ENCODE measurements at regions not wholly inside any gene's neighbourhood (a gene's known extent, or its start where the extent isn't known, plus 50 kb on each side); places are given as distances from the start of the nearest gene placed in this dataset.
"Not testable (repeated sequence)": the region's sequence is repeated elsewhere in the genome, so short reads cannot be mapped to it uniquely, and the experiment has no call there.

GRCh38 chr14:106233191-106233590 lies 706.8 kb downstream of the TMEM121 start:
- DNase-seq = not testable (repeated sequence)

DNA sequence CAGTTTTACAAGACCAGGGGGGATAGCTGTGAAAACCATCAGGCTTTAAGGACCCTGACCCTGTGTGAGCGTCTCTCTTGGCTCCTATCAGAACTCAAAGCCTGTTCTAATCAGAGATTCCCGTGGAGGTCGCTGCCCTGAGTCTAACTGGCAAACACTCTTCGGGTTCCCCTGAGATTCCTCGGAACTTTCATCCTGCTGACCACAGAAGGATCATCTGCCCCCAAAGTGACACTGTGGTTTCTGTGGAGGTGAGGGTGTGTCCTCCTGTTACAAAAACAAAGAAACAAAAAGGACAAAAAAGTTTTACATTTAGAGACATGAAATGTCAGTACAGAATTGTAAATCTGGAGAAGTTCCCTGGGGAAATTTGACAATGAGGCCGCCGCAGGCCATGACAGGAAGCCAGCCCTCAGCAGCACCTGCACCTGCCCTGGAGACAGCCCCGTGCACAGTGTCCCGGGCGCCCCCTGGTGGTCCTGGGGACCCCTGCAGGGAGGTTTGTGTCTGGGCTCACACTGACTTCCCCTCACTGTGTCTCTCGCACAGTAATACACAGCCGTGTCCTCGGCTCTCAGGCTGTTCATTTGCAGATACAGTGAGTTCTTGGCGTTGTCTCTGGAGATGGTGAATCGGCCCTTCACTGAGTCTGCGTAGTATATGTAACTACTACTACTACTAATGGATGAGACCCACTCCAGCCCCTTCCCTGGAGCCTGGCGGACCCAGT lies 708.3 kb downstream of the TMEM121 start:
- DNase-seq = not testable (repeated sequence)

- DNase-seq = no peak
These were observed 709.2 kb downstream of the TMEM121 start for GRCh38 chr14:106235356-106236159.

GRCh38 chr14:106248321-106249192 lies 722.2 kb downstream of the TMEM121 start:
- DNase-seq = no peak

- DNase-seq = not testable (repeated sequence)
These were observed 727.6 kb downstream of the TMEM121 start for GRCh38 chr14:106253995-106254394.

DNA sequence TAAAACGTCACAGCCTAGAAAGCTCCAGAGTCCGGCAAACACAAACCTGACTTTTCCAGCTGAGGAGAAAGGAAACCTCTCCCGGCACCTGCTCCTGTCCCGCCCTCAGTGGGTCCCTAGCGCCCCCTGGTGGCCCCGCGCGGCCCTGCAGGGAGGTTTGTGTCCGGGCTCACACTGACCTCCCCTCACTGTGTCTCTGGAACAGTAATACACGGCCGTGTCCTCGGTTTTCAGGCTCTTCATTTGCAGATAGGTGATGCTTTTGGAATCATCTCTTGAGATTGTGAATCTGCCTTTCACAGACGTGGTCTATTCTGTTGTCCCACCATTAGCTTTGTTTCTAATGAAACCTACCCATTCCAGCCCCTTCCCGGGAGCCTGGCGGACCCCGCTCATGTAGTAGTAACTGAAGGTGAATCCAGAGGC lies 731.2 kb downstream of the TMEM121 start:
- DNase-seq = peak; percentile 55

GRCh38 chr14:106268013-106268727 lies 741.8 kb downstream of the TMEM121 start:
- DNase-seq = no peak

- no peak for DNase-seq
These were observed 742.6 kb downstream of the TMEM121 start for GRCh38 chr14:106269029-106269428.

DNA sequence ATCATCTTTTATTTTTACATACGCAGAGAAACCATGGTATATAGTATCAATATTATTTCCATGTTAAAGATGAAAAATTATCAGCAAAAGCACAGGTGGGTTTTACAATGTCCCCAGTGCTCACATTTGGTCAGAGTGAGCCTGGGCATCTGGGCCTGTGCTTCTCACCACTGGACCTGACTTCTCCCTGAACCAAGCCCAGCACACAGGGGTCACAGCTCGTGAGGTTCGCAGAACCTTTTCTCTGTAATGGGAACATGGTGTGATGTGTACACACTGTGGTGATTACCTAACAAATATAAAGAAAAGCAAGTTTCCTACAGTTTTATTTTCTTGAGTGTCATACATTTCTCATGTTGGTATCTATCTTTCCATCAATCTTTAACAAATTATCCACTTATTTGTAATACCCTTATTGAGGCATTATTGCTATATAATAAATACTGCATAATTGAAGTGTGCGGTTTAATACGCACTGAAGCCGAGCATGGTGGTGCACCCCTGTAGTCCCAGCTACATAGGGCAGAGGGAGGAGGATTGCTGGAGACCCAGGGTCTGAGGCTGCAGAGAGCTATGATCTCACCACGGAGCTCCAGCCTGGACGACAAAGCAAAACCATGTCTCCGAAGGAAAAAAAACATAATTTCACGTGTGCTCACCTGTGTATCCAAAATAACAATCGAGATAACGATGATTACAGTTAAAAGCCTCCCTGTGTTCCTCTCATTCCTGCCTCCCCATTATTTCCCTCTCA lies 743.2 kb downstream of the TMEM121 start:
- DNase-seq = no peak

GRCh38 chr14:106270476-106271121 lies 744.2 kb downstream of the TMEM121 start:
- DNase-seq = not testable (repeated sequence)

GRCh38 chr14:106276326-106277267 lies 750.2 kb downstream of the TMEM121 start:
- DNase-seq = no peak

DNA sequence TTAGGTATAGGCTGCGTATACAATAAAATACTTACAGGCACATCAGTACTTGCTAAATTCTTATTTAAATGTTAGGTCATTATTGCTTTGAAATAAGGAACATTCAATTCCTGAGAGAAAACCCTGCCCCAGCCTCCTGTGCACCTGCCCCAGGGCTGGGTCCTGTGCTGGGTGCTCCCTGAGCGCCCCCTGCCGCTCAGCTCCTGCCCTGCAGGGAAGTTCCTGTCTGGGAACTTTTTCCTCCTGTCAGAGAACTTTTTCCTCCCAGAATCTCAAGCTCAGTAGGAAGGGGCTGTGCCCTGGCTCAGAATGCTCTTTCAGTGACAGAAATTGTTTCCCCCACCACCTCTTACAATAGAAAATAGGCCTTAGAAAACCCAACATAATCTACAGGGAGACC lies 751.1 kb downstream of the TMEM121 start:
- DNase-seq = no peak

GRCh38 chr14:106280876-106281275 lies 754.5 kb downstream of the TMEM121 start:
- DNase-seq = no peak

GRCh38 chr14:106286697-106287290 lies 760.4 kb downstream of the TMEM121 start:
- no peak for DNase-seq

DNA sequence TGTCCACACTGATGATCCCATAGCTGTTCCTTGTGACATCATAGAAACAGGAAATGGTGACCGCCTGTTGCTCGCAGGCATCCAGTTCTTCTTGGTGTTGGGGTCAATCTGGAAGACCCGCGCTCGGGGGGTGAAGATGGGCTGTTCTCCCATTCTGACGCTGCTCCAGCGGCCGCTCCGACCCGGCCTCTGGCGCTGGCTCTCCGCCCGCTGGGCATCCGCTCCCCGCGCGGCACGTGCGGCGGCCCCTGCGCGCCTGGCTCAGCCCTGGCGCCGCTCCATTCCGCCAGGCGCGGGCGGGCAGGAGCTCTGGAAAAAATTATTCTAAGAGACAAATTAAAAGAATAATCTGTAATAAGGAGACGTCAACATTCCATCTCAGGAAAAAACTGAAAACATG lies 761.1 kb downstream of the TMEM121 start:
- no peak for DNase-seq

DNA sequence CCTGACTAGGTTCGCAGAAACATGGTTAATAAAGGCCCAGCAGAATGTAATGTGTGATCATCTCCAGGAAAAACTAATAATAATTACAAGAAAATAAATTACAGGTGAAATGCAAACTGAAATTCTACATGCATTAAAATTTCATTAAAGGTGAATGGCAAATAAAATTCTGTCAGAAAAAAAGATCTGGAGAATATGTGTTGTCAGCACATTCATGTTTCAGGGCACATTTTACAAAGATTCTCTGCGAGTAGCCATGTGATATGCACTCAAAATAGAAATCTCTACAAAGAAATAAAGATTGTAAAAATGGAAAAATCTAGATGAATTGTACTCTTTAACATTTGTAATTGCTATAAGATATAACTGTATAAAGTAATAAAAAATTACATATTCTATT lies 765.2 kb downstream of the TMEM121 start:
- DNase-seq = no peak

GRCh38 chr14:106294324-106294723 lies 767.9 kb downstream of the TMEM121 start:
- no peak for DNase-seq

DNA sequence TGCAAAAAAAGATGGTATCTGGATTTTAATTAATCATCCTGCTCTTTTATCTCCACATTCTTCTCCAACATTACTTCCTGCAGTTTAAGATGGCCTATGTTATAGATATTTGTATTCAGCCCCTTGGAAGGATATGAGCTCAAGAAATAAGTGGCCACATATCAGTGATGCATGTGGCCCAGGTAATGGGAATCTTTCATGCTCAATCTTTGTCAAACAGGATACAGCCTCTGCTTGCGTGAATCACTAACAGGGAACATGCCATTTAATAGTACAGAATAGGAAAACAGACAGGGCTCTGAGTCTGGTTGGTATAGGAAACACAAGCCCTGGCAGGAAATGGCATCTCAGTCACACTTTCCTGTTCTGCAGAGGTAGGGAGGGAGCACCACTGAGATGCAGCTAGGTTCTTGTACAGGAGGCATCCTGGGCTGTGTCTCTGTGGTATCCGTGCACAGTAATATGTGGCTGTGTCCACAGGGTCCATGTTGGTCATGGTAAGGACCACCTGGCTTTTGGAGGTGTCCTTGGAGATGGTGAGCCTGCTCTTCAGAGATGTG lies 774.6 kb downstream of the TMEM121 start:
- DNase-seq = not testable (repeated sequence)

- not testable (repeated sequence) for DNase-seq
These were observed 775.2 kb downstream of the TMEM121 start for GRCh38 chr14:106301609-106302008.

Data from NCI-H774 (cell line).